HG02981 (cell line): ENCODE measurements at regions not wholly inside any gene's neighbourhood (a gene's known extent, or its start where the extent isn't known, plus 50 kb on each side); places are given as distances from the start of the nearest gene placed in this dataset.
"Not testable (repeated sequence)": the region's sequence is repeated elsewhere in the genome, so short reads cannot be mapped to it uniquely, and the experiment has no call there.

Experiments
- ATAC-seq: cut with Tn5 transposase; IDR thresholded peaks from one replicate; pipeline ENCODE4 v1.9.1; 2021; ENCODE audit warnings: mild to moderate bottlenecking, moderate library complexity; ENCODE audit not compliant: unreplicated experiment

- ATAC-seq = no peak
These were observed 107.5 kb downstream of the DCLK3 start for GRCh38 chr3:36656873-36657272.

GRCh38 chr3:36653095-36653494 lies 111.3 kb downstream of the DCLK3 start:
- no peak for ATAC-seq

- no peak for ATAC-seq
These were observed 112.2 kb downstream of the DCLK3 start for GRCh38 chr3:36652104-36652503.

GRCh38 chr3:36650271-36650671 lies 114.1 kb downstream of the DCLK3 start:
- ATAC-seq = no peak

- ATAC-seq = no peak
These were observed 115.2 kb downstream of the DCLK3 start for GRCh38 chr3:36649125-36649524.

- ATAC-seq = peak; percentile 93
These were observed 115.9 kb downstream of the DCLK3 start for GRCh38 chr3:36648241-36649034.

- no peak for ATAC-seq
These were observed 116.9 kb downstream of the DCLK3 start for GRCh38 chr3:36647423-36647853.

GRCh38 chr3:36643192-36643591 lies 121.2 kb downstream of the DCLK3 start:
- ATAC-seq = no peak

- ATAC-seq = no peak
These were observed 128.6 kb downstream of the DCLK3 start for GRCh38 chr3:36635731-36636130.

GRCh38 chr3:36633897-36634296 lies 130.5 kb downstream of the DCLK3 start:
- ATAC-seq = not testable (repeated sequence)

GRCh38 chr3:36633060-36633459 lies 131.3 kb downstream of the DCLK3 start:
- no peak for ATAC-seq

- no peak for ATAC-seq
These were observed 132.8 kb downstream of the DCLK3 start for GRCh38 chr3:36631549-36631948.

- ATAC-seq = no peak
These were observed 148.5 kb downstream of the DCLK3 start for GRCh38 chr3:36615861-36616260.

- ATAC-seq = no peak
These were observed 157.2 kb downstream of the DCLK3 start for GRCh38 chr3:36606871-36607765.

- ATAC-seq = no peak
These were observed 160.9 kb downstream of the DCLK3 start for GRCh38 chr3:36603423-36603822.

GRCh38 chr3:36600404-36600803 lies 163.9 kb downstream of the DCLK3 start:
- no peak for ATAC-seq
